Colonic mucosa (tissue), 4 donors: ENCODE measurements at regions not wholly inside any gene's neighbourhood (a gene's known extent, or its start where the extent isn't known, plus 50 kb on each side); places are given as distances from the start of the nearest gene placed in this dataset.

ENCODE experiments used
- DNase-seq: peaks from one replicate; pipeline ENCODE4 v3.0.0-alpha.2; 2020
- H3K27ac ChIP-seq: fragments of 200-600 bp; one replicate; pipeline ENCODE4 v1.8.0; 2021
- H3K27me3 ChIP-seq: fragments of 200-600 bp; one replicate; pipeline ENCODE4 v1.8.0; 2021
- H3K36me3 ChIP-seq: fragments of 200-600 bp; one replicate; pipeline ENCODE4 v1.8.0; 2021
- H3K4me1 ChIP-seq: fragments of 200-600 bp; one replicate; pipeline ENCODE4 v1.8.0; 2021; ENCODE audit warnings: mild to moderate bottlenecking
- H3K4me3 ChIP-seq: fragments of 200-600 bp; one replicate; pipeline ENCODE4 v1.8.0; 2021
- H3K9ac ChIP-seq, 2 donors: one replicate each; pipeline ENCODE4 v1.7.0; 2013; ENCODE audit warnings: control low read depth in 2 of 2, low read depth in 2 of 2, low read length in 2 of 2
- H3K9me3 ChIP-seq: fragments of 200-600 bp; one replicate; pipeline ENCODE4 v1.8.0; 2021
- CTCF ChIP-seq: fragments of 200-600 bp; IDR thresholded peaks from one replicate; pipeline ENCODE4 v1.8.0; 2022; ENCODE audit warnings: antibody characterized with exemption, mild to moderate bottlenecking
- intact Hi-C: fragments of 100-400 bp; cut with DNase I; formaldehyde crosslinking; loops from one replicate; pipeline ENCODE4 v1.14.1; 2022
- donor health status: healthy.
- donor health status: DM: no; HTN: no; CAD: no.
- donor health status: DM: no; HTN: no; CAD: no.

GRCh38 chr3:27779176-27779575 lies 57.1 kb upstream of the EOMES start:
- no peaks in the 10 kb centered on the region for H3K36me3 ChIP-seq
- H3K9me3 ChIP-seq = no peaks in the 10 kb centered on the region
- H3K9ac ChIP-seq = no peak overlapping the region
- H3K4me3 ChIP-seq = no peak overlapping the region
- DNase-seq = no peak
- no peak overlapping the region for H3K27ac ChIP-seq
- intact Hi-C loops = no loop called here
- TF ChIP-seq CTCF = no peak
- no peaks in the 10 kb centered on the region for H3K27me3 ChIP-seq
- H3K4me1 ChIP-seq = no peaks in the 10 kb centered on the region

- DNase-seq = no peak
- Histone ChIP-seq H3K27ac (no peak overlapping the region), H3K27me3 (no peaks in the 10 kb centered on the region), H3K9me3 (no peaks in the 10 kb centered on the region), H3K36me3 (no peaks in the 10 kb centered on the region), H3K4me1 (no peaks in the 10 kb centered on the region), H3K4me3 (no peak overlapping the region), H3K9ac (no peak overlapping the region)
- no peak for TF ChIP-seq CTCF
- intact Hi-C loops = no loop called here
These were observed 67.3 kb upstream of the EOMES start for GRCh38 chr3:27789420-27789819.

GRCh38 chr3:27791956-27792355 lies 69.8 kb upstream of the EOMES start:
- TF ChIP-seq CTCF = no peak
- Histone ChIP-seq H3K4me1 (no peaks in the 10 kb centered on the region), H3K9me3 (no peaks in the 10 kb centered on the region), H3K27me3 (no peaks in the 10 kb centered on the region), H3K36me3 (no peaks in the 10 kb centered on the region), H3K4me3 (no peak overlapping the region), H3K9ac (no peak overlapping the region), H3K27ac (no peak overlapping the region)
- intact Hi-C loops = no loop called here
- DNase-seq = no peak

- Histone ChIP-seq H3K9ac (no peak overlapping the region), H3K27ac (no peak overlapping the region), H3K4me3 (no peak overlapping the region), H3K9me3 (no peaks in the 10 kb centered on the region), H3K4me1 (no peaks in the 10 kb centered on the region), H3K36me3 (no peaks in the 10 kb centered on the region), H3K27me3 (no peaks in the 10 kb centered on the region)
- DNase-seq = no peak
- no peak for TF ChIP-seq CTCF
- intact Hi-C loops = no loop called here
These were observed 70.7 kb upstream of the EOMES start for GRCh38 chr3:27792869-27793268.

- Histone ChIP-seq H3K4me3 (no peak overlapping the region), H3K4me1 (no peaks in the 10 kb centered on the region), H3K27me3 (no peaks in the 10 kb centered on the region), H3K9ac (no peak overlapping the region), H3K27ac (no peak overlapping the region), H3K36me3 (no peaks in the 10 kb centered on the region), H3K9me3 (no peaks in the 10 kb centered on the region)
- no peak for TF ChIP-seq CTCF
- DNase-seq = no peak
- intact Hi-C loops = no loop called here
These were observed 72.1 kb upstream of the EOMES start for GRCh38 chr3:27794211-27794610.

- Histone ChIP-seq H3K9ac (no peak overlapping the region), H3K27me3 (no peaks in the 10 kb centered on the region), H3K27ac (no peak overlapping the region), H3K9me3 (no peaks in the 10 kb centered on the region), H3K36me3 (no peaks in the 10 kb centered on the region), H3K4me3 (no peak overlapping the region), H3K4me1 (no peaks in the 10 kb centered on the region)
- intact Hi-C loops = no loop called here
- TF ChIP-seq CTCF = no peak
- DNase-seq = no peak
These were observed 74.3 kb upstream of the EOMES start for GRCh38 chr3:27796365-27796875.
